ENCODE measurements at regions not wholly inside any gene's neighbourhood (a gene's known extent, or its start where the extent isn't known, plus 50 kb on each side); places are given as distances from the start of the nearest gene placed in this dataset.

DNA sequence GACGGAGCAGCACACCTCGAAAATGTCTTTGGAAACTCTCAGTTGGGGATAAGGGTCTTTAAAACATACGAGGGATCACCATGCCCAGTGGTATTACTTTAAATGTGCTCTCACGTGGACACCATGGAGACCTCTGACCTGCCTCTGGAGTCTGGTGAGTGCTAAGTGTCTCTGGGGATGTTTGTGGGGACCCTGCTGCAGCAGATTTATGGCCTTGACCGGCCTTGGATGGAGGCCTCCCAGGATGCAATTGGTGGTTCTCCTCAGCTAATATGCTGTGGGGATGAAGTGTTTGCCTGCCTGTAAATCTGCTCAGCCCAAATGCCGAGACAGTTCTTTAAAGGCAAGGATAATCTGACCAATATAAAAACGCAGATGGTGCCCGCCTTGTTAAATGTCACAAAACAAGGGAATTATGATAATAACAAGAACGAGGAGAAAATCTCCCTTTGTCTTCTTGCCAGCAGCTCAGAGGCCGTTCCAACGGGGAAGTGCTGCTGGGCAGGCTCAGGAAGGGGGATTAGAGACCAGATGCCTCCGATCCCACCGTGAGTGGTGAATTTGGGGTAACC lies 154.4 kb downstream of the ABCC12 start:
- Mint-ChIP-seq H3K4me1 (no peaks in the 10 kb centered on the region), H3K36me3 (no peaks in the 10 kb centered on the region), H3K9me3 (peaks cover 0 to 4% (median 1%) of the 10 kb centered on the region in 7 donors), H3K27ac (no peak overlapping the region), H3K27me3 (peaks cover 10% of the 10 kb centered on the region), H3K4me3 (no peak overlapping the region)
- H3K27me3 ChIP-seq (ENCODE audit: control insufficient read depth, insufficient read depth, low read length) = no peaks in the 10 kb centered on the region
- H3K36me3 ChIP-seq (ENCODE audit: control insufficient read depth, insufficient read depth, low read length) = no peaks in the 10 kb centered on the region
- ATAC-seq (ENCODE audit: low read depth in 2 of 2) (no peak), DNase-seq (no peak)
- peaks cover 0 to 3% of the 10 kb centered on the region in 2 experiments for H3K9me3 ChIP-seq (ENCODE audit: control insufficient read depth in 2 of 2, low read length in 2 of 2)
- H3K4me3 ChIP-seq (ENCODE audit: low read depth, low read length) = no peak overlapping the region
- H3K4me1 ChIP-seq (ENCODE audit: control insufficient read depth, insufficient read depth, low read length, poor library complexity, severe bottlenecking) = no peaks in the 10 kb centered on the region
- H3K27ac ChIP-seq (ENCODE audit: insufficient read depth, low read length, poor library complexity, severe bottlenecking) = no peak overlapping the region

DNA sequence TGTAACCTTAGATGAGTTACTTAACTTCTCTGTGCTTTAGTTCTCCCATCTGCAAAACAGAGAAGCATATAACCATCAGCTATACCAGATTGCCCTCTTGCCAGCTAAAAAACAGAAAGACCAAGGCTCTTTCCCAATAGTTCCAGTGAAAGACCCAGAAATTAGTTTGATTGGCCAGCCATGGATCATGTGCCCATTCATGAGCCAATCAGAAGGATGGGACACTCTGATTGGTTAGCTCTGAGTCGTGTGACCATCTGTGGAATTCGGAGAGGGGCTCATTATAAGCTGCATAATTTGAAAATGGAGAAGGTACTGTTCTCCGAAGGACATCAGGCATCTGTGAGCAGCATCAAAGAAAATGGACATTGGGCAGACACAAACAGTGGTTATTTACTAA lies 155.2 kb downstream of the ABCC12 start:
- no peaks in the 10 kb centered on the region for H3K27me3 ChIP-seq (ENCODE audit: control insufficient read depth, insufficient read depth, low read length)
- DNase-seq (no peak), ATAC-seq (ENCODE audit: low read depth in 2 of 2) (no peak)
- Mint-ChIP-seq H3K27ac (no peak overlapping the region), H3K4me3 (no peak overlapping the region), H3K27me3 (peaks cover 10% of the 10 kb centered on the region), H3K4me1 (no peaks in the 10 kb centered on the region), H3K9me3 (peaks cover 0 to 3% (median 0%) of the 10 kb centered on the region in 7 donors), H3K36me3 (no peaks in the 10 kb centered on the region)
- H3K4me3 ChIP-seq (ENCODE audit: low read depth, low read length) = no peak overlapping the region
- H3K36me3 ChIP-seq (ENCODE audit: control insufficient read depth, insufficient read depth, low read length) = no peaks in the 10 kb centered on the region
- H3K9me3 ChIP-seq (ENCODE audit: control insufficient read depth in 2 of 2, low read length in 2 of 2) = peaks cover 0 to 3% of the 10 kb centered on the region in 2 experiments
- no peaks in the 10 kb centered on the region for H3K4me1 ChIP-seq (ENCODE audit: control insufficient read depth, insufficient read depth, low read length, poor library complexity, severe bottlenecking)
- no peak overlapping the region for H3K27ac ChIP-seq (ENCODE audit: insufficient read depth, low read length, poor library complexity, severe bottlenecking)

- H3K4me3 Mint-ChIP-seq = no peak overlapping the region
- Histone ChIP-seq H3K36me3 (ENCODE audit: control insufficient read depth, insufficient read depth, low read length) (no peaks in the 10 kb centered on the region), H3K27ac (ENCODE audit: insufficient read depth, low read length, poor library complexity, severe bottlenecking) (no peak overlapping the region), H3K4me3 (ENCODE audit: low read depth, low read length) (no peak overlapping the region), H3K9me3 (ENCODE audit: control insufficient read depth in 2 of 2, low read length in 2 of 2) (peaks cover 0 to 3% of the 10 kb centered on the region in 2 experiments), H3K27me3 (ENCODE audit: control insufficient read depth, insufficient read depth, low read length) (no peaks in the 10 kb centered on the region), H3K4me1 (ENCODE audit: control insufficient read depth, insufficient read depth, low read length, poor library complexity, severe bottlenecking) (no peaks in the 10 kb centered on the region)
- peaks cover 0 to 3% (median 0%) of the 10 kb centered on the region in 7 donors for H3K9me3 Mint-ChIP-seq
- DNase-seq = no peak
- H3K36me3 Mint-ChIP-seq = no peaks in the 10 kb centered on the region
- H3K27ac Mint-ChIP-seq = no peak overlapping the region
- H3K4me1 Mint-ChIP-seq = no peaks in the 10 kb centered on the region
- no peak for ATAC-seq (ENCODE audit: low read depth in 2 of 2)
- H3K27me3 Mint-ChIP-seq = peaks cover 10% of the 10 kb centered on the region
Measured at GRCh38 chr16:47999595-47999994, 156.2 kb downstream of the ABCC12 start.

DNA sequence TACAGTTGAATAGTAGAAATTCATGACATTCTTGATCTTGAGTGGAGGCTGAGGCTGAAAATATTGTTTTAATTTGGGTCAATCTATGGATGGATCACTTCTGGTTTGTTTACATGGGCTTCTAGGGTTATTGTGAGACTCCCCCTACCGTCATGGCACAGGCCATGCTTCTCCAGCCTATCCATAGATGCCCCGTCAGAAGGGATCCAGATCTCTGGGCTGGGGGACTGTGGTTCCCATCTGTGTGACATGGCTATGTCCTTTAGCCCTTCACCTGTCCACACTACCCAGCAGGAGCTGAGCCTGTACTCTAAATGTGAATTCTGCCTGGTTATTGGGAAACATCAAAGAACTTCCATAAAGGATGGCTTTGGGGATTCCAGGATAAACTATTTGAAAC lies 160.4 kb downstream of the ABCC12 start:
- H3K36me3 ChIP-seq (ENCODE audit: control insufficient read depth, insufficient read depth, low read length) = no peaks in the 10 kb centered on the region
- ATAC-seq (ENCODE audit: low read depth in 2 of 2) (no peak), DNase-seq (no peak)
- H3K4me3 ChIP-seq (ENCODE audit: low read depth, low read length) = no peak overlapping the region
- no peaks in the 10 kb centered on the region for H3K4me1 ChIP-seq (ENCODE audit: control insufficient read depth, insufficient read depth, low read length, poor library complexity, severe bottlenecking)
- H3K9me3 ChIP-seq (ENCODE audit: control insufficient read depth in 2 of 2, low read length in 2 of 2) = no peaks in the 10 kb centered on the region
- H3K27ac Mint-ChIP-seq = no peak overlapping the region
- H3K4me1 Mint-ChIP-seq = no peaks in the 10 kb centered on the region
- peaks cover 7% of the 10 kb centered on the region for H3K27me3 Mint-ChIP-seq
- H3K4me3 Mint-ChIP-seq = no peak overlapping the region
- H3K27ac ChIP-seq (ENCODE audit: insufficient read depth, low read length, poor library complexity, severe bottlenecking) = no peak overlapping the region
- H3K36me3 Mint-ChIP-seq = no peaks in the 10 kb centered on the region
- H3K9me3 Mint-ChIP-seq = peaks cover 0 to 9% (median 2%) of the 10 kb centered on the region in 7 donors
- no peaks in the 10 kb centered on the region for H3K27me3 ChIP-seq (ENCODE audit: control insufficient read depth, insufficient read depth, low read length)

GRCh38 chr16:47991491-47991890 lies 164.3 kb downstream of the ABCC12 start:
- no peaks in the 10 kb centered on the region for H3K4me1 ChIP-seq (ENCODE audit: control insufficient read depth, insufficient read depth, low read length, poor library complexity, severe bottlenecking)
- ATAC-seq (ENCODE audit: low read depth in 2 of 2) = no peak

GRCh38 chr16:47990676-47991075 lies 165.1 kb downstream of the ABCC12 start:
- ATAC-seq (ENCODE audit: low read depth in 2 of 2) (no peak), DNase-seq (no peak)
- H3K4me1 ChIP-seq (ENCODE audit: control insufficient read depth, insufficient read depth, low read length, poor library complexity, severe bottlenecking) = no peaks in the 10 kb centered on the region
- no peaks in the 10 kb centered on the region for H3K36me3 ChIP-seq (ENCODE audit: control insufficient read depth, insufficient read depth, low read length)
- H3K9me3 ChIP-seq (ENCODE audit: control insufficient read depth in 2 of 2, low read length in 2 of 2) = no peaks in the 10 kb centered on the region
- Mint-ChIP-seq H3K4me1 (no peaks in the 10 kb centered on the region), H3K9me3 (peaks cover 0 to 10% (median 3%) of the 10 kb centered on the region in 7 donors), H3K4me3 (no peak overlapping the region), H3K27ac (no peak overlapping the region), H3K27me3 (peaks cover 15% of the 10 kb centered on the region), H3K36me3 (no peaks in the 10 kb centered on the region)
- H3K27ac ChIP-seq (ENCODE audit: insufficient read depth, low read length, poor library complexity, severe bottlenecking) = no peak overlapping the region
- H3K4me3 ChIP-seq (ENCODE audit: low read depth, low read length) = no peak overlapping the region
- no peaks in the 10 kb centered on the region for H3K27me3 ChIP-seq (ENCODE audit: control insufficient read depth, insufficient read depth, low read length)

More at GRCh38 chr16:47991491-47991890, 164.3 kb downstream of the ABCC12 start:
- H3K4me1 Mint-ChIP-seq = no peaks in the 10 kb centered on the region
- no peak overlapping the region for H3K4me3 ChIP-seq (ENCODE audit: low read depth, low read length)
- peaks cover 0 to 10% (median 3%) of the 10 kb centered on the region in 7 donors for H3K9me3 Mint-ChIP-seq
- H3K27me3 ChIP-seq (ENCODE audit: control insufficient read depth, insufficient read depth, low read length) = no peaks in the 10 kb centered on the region
- no peaks in the 10 kb centered on the region for H3K36me3 Mint-ChIP-seq
- H3K27ac Mint-ChIP-seq = no peak overlapping the region
- H3K4me3 Mint-ChIP-seq = no peak overlapping the region
- DNase-seq = no peak
- H3K9me3 ChIP-seq (ENCODE audit: control insufficient read depth in 2 of 2, low read length in 2 of 2) = no peaks in the 10 kb centered on the region
- peaks cover 15% of the 10 kb centered on the region for H3K27me3 Mint-ChIP-seq
- no peak overlapping the region for H3K27ac ChIP-seq (ENCODE audit: insufficient read depth, low read length, poor library complexity, severe bottlenecking)
- H3K36me3 ChIP-seq (ENCODE audit: control insufficient read depth, insufficient read depth, low read length) = no peaks in the 10 kb centered on the region

DNA sequence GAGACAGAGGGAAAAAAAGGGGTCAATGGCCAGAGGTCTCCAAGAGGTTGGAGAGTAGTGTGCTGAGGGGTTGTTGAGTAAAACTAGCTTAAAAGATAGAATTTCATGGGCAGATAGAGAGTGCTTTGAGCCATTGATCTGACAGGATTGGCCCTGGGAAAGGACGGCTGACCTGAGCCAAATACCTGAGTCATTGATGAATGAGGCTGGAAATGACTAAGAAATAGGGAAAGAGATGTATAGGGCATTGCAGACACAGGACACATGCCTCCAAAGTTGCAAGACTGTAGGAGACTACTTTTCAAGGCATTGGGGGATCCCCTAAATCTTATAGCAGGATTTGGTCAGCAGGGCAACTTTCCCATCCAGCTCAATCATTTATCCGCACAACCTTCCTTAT lies 168.7 kb downstream of the ABCC12 start:
- no peaks in the 10 kb centered on the region for H3K36me3 ChIP-seq (ENCODE audit: control insufficient read depth, insufficient read depth, low read length)
- H3K4me3 ChIP-seq (ENCODE audit: low read depth, low read length) = no peak overlapping the region
- H3K9me3 Mint-ChIP-seq = peaks cover 0 to 7% (median 3%) of the 10 kb centered on the region in 7 donors
- H3K27ac Mint-ChIP-seq = no peak overlapping the region
- H3K4me3 Mint-ChIP-seq = no peak overlapping the region
- DNase-seq (no peak), ATAC-seq (ENCODE audit: low read depth in 2 of 2) (no peak)
- no peaks in the 10 kb centered on the region for H3K27me3 ChIP-seq (ENCODE audit: control insufficient read depth, insufficient read depth, low read length)
- H3K27me3 Mint-ChIP-seq = peaks cover 28% of the 10 kb centered on the region
- H3K4me1 ChIP-seq (ENCODE audit: control insufficient read depth, insufficient read depth, low read length, poor library complexity, severe bottlenecking) = no peaks in the 10 kb centered on the region
- H3K36me3 Mint-ChIP-seq = no peaks in the 10 kb centered on the region
- no peaks in the 10 kb centered on the region for H3K4me1 Mint-ChIP-seq
- H3K27ac ChIP-seq (ENCODE audit: insufficient read depth, low read length, poor library complexity, severe bottlenecking) = no peak overlapping the region
- no peaks in the 10 kb centered on the region for H3K9me3 ChIP-seq (ENCODE audit: control insufficient read depth in 2 of 2, low read length in 2 of 2)

DNA sequence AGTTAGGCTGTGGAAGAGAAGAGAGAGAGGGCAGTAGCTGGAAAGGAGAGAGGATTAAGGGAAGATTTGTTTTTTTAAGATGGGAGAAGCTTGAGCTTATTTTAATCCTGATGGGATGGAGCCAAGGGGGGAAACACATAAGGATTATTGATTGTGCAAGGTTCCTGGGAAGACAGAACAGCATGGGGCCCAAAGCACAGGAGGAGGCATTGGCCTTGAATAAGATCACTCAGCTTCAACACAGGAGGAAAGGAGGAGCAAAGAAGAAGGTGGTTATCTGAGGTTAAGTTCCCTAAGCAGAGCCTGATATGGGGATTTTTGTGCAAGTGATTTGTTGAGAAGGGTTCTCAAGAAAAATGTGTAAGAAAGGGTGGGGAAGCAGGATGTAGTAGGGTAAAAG lies 169.8 kb downstream of the ABCC12 start:
- no peak overlapping the region for H3K27ac ChIP-seq (ENCODE audit: insufficient read depth, low read length, poor library complexity, severe bottlenecking)
- ATAC-seq (ENCODE audit: low read depth in 2 of 2) = no peak
- Mint-ChIP-seq H3K4me3 (no peak overlapping the region), H3K27me3 (peaks cover 24% of the 10 kb centered on the region), H3K4me1 (no peaks in the 10 kb centered on the region), H3K27ac (no peak overlapping the region), H3K36me3 (no peaks in the 10 kb centered on the region), H3K9me3 (peaks cover 0 to 7% (median 3%) of the 10 kb centered on the region in 7 donors)
- no peak for DNase-seq
- H3K4me3 ChIP-seq (ENCODE audit: low read depth, low read length) = no peak overlapping the region
- H3K27me3 ChIP-seq (ENCODE audit: control insufficient read depth, insufficient read depth, low read length) = no peaks in the 10 kb centered on the region
- H3K4me1 ChIP-seq (ENCODE audit: control insufficient read depth, insufficient read depth, low read length, poor library complexity, severe bottlenecking) = no peaks in the 10 kb centered on the region
- no peaks in the 10 kb centered on the region for H3K36me3 ChIP-seq (ENCODE audit: control insufficient read depth, insufficient read depth, low read length)
- no peaks in the 10 kb centered on the region for H3K9me3 ChIP-seq (ENCODE audit: control insufficient read depth in 2 of 2, low read length in 2 of 2)
